ENCODE measurements at regions not wholly inside any gene's neighbourhood (a gene's known extent, or its start where the extent isn't known, plus 50 kb on each side); places are given as distances from the start of the nearest gene placed in this dataset.

DNA sequence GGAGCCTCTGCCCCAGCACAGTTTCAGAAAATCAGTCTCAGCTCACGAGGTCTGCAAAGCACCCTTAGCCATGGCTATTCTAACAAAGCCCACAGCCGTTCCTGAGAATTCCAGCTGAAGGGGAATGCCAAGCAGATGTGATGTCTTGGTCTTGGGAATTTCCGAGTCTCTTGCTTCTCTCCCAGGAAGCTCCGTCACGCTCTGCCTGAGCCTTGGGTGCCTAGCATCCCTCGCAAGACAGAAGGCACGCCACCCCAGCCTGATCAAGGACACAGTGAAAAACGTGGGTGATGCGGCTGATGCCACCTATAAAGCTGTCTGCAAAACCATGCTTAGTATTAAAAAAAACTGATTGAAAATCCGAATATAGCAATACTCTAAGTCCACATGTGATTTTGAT lies 254.6 kb downstream of the SH3BP4 start:
- TF ChIP-seq, protein P1, sequence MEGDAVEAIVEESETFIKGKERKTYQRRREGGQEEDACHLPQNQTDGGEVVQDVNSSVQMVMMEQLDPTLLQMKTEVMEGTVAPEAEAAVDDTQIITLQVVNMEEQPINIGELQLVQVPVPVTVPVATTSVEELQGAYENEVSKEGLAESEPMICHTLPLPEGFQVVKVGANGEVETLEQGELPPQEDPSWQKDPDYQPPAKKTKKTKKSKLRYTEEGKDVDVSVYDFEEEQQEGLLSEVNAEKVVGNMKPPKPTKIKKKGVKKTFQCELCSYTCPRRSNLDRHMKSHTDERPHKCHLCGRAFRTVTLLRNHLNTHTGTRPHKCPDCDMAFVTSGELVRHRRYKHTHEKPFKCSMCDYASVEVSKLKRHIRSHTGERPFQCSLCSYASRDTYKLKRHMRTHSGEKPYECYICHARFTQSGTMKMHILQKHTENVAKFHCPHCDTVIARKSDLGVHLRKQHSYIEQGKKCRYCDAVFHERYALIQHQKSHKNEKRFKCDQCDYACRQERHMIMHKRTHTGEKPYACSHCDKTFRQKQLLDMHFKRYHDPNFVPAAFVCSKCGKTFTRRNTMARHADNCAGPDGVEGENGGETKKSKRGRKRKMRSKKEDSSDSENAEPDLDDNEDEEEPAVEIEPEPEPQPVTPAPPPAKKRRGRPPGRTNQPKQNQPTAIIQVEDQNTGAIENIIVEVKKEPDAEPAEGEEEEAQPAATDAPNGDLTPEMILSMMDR (IDR thresholded peaks at IDR 0.05; ENCODE audit: low read depth, low read length), result no peak
- H3K27me3 ChIP-seq, result 0 out of 2 replicates have a peak, but pooled peaks cover 3% of the 10 kb centered on the region
- no peaks in the 10 kb centered on the region for H3K36me3 ChIP-seq
- no peak overlapping the region for H3K4me3 ChIP-seq (ENCODE audit: low read depth, low read length)
- no peak for DNase-seq
- no peaks in the 10 kb centered on the region for H3K9me3 ChIP-seq
- H3K4me1 ChIP-seq, result no peaks in the 10 kb centered on the region

DNA sequence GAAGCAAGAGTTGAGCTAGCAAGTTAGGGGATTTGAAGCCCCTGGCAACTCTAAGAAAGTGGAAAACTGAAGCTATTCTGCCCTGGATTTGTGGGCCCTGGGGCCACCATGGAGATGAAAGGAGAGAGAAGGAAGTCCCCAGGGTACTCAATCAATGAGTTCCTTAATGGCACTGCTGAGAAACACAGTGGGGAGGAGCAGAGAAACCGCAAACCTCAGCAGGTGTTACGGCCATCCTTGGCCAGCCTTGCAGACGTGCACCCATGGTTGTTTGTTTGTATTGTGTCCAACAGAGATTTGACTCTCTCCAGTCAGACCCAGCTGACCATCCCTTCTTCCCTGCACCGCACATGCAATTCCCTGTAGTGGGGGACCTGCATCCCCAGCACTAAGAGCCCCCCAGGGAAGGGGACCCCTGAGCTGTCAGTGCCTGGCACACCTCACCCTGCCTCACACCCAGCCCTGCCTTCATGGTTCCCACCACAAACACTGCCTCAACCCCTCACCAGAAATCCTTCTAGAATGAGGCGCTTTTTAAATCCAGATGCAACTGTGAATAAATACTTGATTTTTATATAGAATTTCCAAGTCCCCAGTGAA lies 255.3 kb downstream of the SH3BP4 start:
- TF ChIP-seq, protein P1 (IDR thresholded peaks at IDR 0.05; ENCODE audit: low read depth, low read length), result no peak
- no peaks in the 10 kb centered on the region for H3K9me3 ChIP-seq
- H3K4me1 ChIP-seq, result no peaks in the 10 kb centered on the region
- H3K27me3 ChIP-seq, result 0 out of 2 replicates have a peak, but pooled peaks cover 3% of the 10 kb centered on the region
- no peak overlapping the region for H3K4me3 ChIP-seq (ENCODE audit: low read depth, low read length)
- DNase-seq, result no peak
- no peaks in the 10 kb centered on the region for H3K36me3 ChIP-seq

DNA sequence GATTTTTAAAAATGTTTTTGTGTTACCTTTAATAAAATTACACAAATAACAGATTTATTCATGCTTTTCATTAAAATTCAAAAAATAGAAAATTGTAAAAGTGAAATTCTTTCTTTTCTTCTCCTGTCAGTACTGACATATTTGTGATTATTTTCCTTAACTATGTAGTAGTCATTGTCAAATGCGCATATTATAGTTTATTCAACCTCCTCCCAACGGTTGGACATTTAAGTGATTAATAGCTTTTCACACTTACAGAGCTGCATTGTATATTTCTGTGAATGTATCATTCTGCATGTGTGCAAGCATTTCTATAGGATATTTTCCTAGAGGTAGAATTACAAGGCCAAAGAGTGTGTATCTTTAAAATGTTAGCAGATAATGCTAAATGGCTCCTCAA lies 259.2 kb downstream of the SH3BP4 start:
- 0 out of 2 replicates have a peak, but pooled peaks cover 5% of the 10 kb centered on the region for H3K27me3 ChIP-seq
- H3K4me1 ChIP-seq, result no peaks in the 10 kb centered on the region
- H3K36me3 ChIP-seq, result no peaks in the 10 kb centered on the region
- no peaks in the 10 kb centered on the region for H3K9me3 ChIP-seq
- H3K4me3 ChIP-seq (ENCODE audit: low read depth, low read length), result no peak overlapping the region
- no peak for DNase-seq
- TF ChIP-seq, protein P1 (IDR thresholded peaks at IDR 0.05; ENCODE audit: low read depth, low read length), result no peak

DNA sequence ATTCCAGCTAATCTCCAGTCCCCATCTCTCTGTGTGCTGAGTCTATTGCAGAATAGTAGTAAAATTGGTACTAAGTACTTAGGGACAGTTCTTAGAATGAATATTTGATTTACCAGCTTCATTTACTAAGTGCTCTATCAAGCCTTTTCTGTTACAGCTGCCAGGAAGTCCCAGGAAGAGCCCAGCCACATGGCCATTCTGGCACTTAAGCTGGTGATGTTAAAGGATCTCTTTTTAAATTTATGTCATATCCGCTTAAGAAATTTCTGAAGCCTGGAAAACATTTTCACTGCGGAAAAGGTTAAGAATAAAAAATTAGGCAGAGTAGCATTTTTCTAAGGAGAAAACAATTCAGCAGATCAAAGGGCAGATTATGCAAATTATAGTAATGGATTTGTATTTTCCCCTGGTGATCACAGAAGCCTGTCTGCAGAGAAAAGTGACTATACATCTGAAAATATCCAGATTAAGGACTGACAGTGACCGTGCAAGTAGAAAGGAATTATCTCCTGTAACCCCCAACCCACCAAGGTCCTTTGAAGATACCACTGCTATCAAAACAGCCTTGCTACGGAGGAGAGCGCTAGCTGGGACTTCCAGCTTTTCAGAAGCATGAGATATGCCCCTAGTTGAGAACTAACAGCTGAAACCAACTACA lies 260.8 kb downstream of the SH3BP4 start:
- DNase-seq, result no peak
- H3K9me3 ChIP-seq, result no peaks in the 10 kb centered on the region
- no peak overlapping the region for H3K4me3 ChIP-seq (ENCODE audit: low read depth, low read length)
- H3K36me3 ChIP-seq, result no peaks in the 10 kb centered on the region
- TF ChIP-seq, protein P1 (IDR thresholded peaks at IDR 0.05; ENCODE audit: low read depth, low read length), result no peak
- no peaks in the 10 kb centered on the region for H3K4me1 ChIP-seq
- 0 out of 2 replicates have a peak, but pooled peaks cover 5% of the 10 kb centered on the region for H3K27me3 ChIP-seq

DNA sequence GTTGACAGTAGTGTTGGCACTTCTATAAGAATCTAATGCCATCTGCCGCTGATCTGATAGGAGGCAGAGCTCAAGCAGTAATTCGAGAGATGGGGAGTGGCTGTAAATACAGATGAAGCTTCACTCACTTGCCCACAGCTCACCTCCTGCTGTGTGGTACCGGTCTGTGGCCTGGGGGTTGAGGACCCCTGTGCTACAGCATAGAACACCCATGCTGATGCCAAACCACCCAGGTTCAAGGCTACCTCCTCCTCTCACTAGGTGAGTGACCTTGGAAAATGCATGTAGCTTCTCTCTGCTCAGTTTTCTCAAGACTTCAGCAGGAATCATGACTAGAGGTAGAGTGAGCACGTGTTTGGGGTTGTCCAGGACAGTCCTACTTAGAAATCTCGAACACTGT lies 263.4 kb downstream of the SH3BP4 start:
- Histone ChIP-seq H3K27me3 (0 out of 2 replicates have a peak, but pooled peaks cover 2% of the 10 kb centered on the region), H3K4me3 (ENCODE audit: low read depth, low read length) (no peak overlapping the region), H3K9me3 (no peaks in the 10 kb centered on the region), H3K36me3 (no peaks in the 10 kb centered on the region), H3K4me1 (no peaks in the 10 kb centered on the region)
- TF ChIP-seq, protein P1 (IDR thresholded peaks at IDR 0.05; ENCODE audit: low read depth, low read length), result no peak
- DNase-seq, result no peak

DNA sequence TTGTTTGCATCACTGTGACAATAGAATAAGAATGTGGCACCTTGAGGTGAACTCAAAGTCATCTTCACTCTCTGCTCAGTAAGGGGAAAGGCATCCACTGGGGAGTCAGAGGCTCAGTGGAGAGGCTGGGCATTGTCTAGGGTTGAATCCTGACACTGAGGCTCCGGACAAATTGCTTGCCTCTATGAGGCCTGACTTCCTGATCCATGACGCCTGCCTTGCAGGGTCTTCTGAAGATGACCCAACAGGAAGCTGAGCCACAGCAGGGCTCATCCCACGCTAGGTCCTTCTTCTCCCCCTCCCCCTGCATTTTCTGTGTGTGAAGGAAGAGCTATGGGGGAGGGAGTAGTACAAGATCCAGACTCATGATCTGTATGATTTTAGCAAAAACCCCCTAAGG lies 265.1 kb downstream of the SH3BP4 start:
- DNase-seq, result no peak
- TF ChIP-seq, protein P1 (IDR thresholded peaks at IDR 0.05; ENCODE audit: low read depth, low read length), result no peak

More for the DNA sequence above, 265.1 kb downstream of the SH3BP4 start:
- Histone ChIP-seq H3K4me1 (no peaks in the 10 kb centered on the region), H3K36me3 (no peaks in the 10 kb centered on the region), H3K4me3 (ENCODE audit: low read depth, low read length) (no peak overlapping the region), H3K9me3 (no peaks in the 10 kb centered on the region), H3K27me3 (0 out of 2 replicates have a peak, but pooled peaks cover 2% of the 10 kb centered on the region)

All from BE2C (cell line).